OCI-LY7 (cell line): ENCODE measurements at regions not wholly inside any gene's neighbourhood (a gene's known extent, or its start where the extent isn't known, plus 50 kb on each side); places are given as distances from the start of the nearest gene placed in this dataset.

Experiments
- CTCF ChIP-seq: fragments of 200-600 bp; sonication (generic); conservative IDR thresholded peaks from 2 replicates; pipeline ENCODE4 v1.5.1; 2014; ENCODE audit warnings: mild to moderate bottlenecking, antibody characterized with exemption, low read length, moderate library complexity, mixed read lengths
- EZH2phosphoT487 ChIP-seq: fragments of 200-600 bp; sonication (generic); IDR thresholded peaks from 2 replicates; pipeline ENCODE4 v1.6.1; 2018; ENCODE audit warnings: low read depth, borderline replicate concordance, mild to moderate bottlenecking, mixed run types, antibody characterized with exemption, low read length, moderate library complexity, mixed read lengths

- TF ChIP-seq CTCF (0 out of 2 replicates have a peak, but pooled peaks have one; percentile 3), EZH2phosphoT487 (no peak)
These were observed 80.4 kb downstream of the DLEU7 start for GRCh38 chr13:50762969-50763567.
